SH-SY5Y (cell line): ENCODE measurements at regions not wholly inside any gene's neighbourhood (a gene's known extent, or its start where the extent isn't known, plus 50 kb on each side); places are given as distances from the start of the nearest gene placed in this dataset.

ENCODE experiments used
- GATA2 ChIP-seq: IDR thresholded peaks from 2 replicates; pipeline ENCODE4 v1.6.1; 2011; ENCODE audit warnings: mild to moderate bottlenecking, low read depth, low read length
- GATA3 ChIP-seq: IDR thresholded peaks from 2 replicates; pipeline ENCODE4 v1.6.1; 2011; ENCODE audit warnings: low read depth, mild to moderate bottlenecking, low read length, moderate library complexity

DNA sequence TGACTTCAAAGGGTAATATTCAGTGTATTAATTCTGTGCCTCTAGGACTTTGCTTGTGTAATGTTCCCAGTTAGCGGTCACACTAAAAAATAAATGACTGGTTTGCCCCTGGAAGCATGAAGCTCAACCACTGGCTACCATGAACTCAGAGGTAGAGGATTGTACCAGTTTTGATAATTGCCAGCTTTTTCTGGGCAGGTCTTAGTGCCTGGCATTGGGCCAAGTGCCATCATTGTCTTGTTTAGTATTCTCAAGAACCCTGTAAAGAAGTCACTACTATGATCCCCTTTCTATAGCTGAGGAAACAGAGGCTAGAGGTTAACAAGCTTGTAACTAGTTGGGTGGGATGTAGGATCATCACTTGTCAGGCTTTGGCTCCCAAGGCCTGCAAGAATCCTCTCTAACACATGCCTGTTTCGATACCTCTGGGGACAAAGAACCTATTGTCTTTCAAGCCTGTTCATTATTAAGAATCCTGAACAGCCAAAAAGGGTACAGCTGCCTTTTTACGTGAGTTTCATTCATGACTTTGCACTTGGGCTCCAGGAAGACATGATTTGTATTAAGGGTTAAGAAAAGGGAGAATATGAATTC, 121.9 kb upstream of the JUN start:
- TF ChIP-seq GATA3: no peak
- no peak for TF ChIP-seq GATA2

DNA sequence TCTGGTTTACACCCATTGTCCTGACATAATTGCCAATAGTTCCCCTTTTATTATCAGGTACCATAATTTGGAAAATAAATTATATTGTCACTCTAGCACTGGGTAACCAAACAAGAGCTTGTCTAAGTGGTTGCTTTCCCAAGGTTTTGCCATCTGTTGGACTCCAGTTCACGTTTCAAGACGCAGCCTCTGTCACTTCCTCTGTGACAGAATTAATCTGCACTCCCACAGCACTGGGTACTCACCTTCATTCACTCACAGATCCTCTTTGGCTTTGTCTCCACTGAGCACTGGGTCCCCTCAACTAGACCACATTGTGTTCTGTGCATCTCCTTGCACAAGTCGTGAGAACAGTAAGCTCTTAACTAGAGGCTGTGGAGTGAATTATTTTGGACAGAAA, 123.6 kb upstream of the JUN start:
- no peak for TF ChIP-seq GATA3
- TF ChIP-seq GATA2: no peak

DNA sequence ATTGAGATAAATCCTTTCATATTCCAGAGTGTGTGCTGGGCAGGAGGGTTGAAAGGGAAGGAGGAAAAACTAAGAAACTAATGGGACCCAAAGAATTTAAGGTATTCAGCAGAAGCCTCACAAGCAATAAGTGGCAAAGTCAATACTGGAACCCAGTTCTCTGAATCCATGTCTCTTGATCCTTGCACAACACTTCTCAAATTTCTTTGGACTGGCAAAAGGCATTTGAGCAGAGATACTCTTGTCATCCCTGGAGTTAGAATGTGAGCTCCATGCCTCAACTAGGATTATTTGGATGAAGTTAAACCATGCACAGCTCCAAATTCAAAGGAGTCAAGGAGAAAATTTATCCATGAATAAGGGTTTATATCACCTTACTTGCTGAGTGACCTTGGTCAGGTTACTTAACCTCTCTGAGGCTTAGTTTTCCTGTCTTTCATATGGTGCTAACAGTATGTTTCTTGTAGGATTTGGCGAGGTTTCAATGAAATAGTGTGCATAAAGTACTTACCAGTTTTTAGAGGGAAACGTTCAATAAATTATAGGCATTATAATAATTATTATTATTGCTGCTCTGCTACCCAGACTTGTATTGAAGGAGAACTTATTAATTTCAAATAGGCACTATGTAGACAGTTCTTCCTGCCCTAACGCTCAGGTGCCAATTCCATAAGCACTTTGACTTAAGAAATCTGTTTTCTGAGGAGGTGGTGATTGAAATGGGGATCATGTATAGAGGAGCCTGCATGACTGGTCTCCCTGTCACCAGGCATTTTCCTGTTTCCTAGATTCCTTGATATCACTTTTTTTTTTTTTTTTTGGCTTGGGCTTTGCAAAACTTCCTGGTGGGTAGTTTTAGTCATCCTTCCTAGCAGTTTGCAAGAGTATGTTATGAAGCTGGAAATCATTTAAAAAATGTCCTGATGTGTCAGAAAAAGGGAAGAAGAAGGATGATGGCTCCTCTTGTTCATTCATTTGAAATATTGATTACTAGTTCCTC, 125.0 kb upstream of the JUN start:
- no peak for TF ChIP-seq GATA2
- no peak for TF ChIP-seq GATA3

DNA sequence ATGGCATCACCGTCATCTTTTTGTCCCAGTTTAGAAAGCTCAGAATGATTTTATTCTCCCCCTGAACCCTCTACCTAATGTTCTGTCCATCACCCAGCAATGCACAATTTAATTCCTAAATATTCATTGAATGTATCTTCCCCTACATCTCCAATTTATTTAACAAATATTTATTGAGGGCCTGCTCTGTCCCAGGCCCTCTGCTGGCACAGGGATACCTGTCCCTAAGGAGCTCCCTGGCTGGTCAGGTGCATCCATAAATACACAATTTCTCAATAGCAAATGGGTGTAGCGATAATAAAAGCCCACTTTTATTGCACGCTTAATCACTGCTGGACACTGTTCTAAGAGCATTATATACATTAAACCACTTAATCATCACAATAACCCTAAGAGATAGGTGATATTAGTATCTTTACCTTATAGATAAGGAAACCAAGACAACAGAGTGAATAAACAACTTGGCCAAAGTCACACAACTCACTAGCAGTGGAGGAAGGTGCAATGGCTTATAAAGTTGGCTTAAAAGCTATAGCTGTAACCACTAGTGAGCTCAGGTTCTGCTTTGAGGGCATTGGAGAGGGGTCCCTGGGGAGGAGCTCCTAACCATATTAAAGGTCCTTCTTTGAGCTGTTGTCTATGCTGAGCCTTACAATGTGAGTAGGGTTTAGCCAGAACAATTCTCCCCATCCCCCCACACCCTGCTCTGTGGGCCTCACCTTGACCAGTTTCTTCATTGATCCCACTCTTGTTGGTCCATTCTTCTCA, 126.3 kb upstream of the JUN start:
- TF ChIP-seq GATA3 (no peak), GATA2 (no peak)

DNA sequence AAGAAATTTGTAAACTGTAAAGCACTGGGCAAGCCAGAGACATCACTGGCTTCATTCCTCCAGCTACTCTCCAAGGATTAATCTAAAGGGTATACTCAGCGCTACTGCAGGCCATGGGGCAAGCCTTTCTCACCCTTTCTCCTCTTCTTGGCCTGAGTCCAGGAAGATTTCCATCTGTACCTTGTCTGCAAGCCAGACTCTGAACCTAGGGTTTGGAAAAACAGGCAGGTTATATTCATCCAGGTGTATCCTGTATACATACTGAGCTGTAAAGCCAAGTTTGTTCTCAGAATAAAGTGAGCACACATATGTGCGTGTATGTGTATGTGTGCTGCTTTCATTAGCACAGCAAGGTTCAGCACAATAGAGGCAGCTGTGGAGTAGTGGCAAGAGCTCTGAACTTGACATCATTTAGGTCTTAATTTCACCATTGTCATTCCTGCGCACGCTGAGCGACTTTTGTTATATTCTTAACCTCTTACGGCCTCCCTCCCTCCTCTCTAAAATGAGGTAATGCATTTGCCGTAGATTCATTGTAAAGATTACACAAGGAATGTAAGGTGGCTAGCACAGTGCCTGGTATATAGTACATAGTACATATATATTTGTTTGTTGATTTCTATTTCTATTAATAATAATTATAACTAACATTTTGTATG, 128.1 kb upstream of the JUN start:
- no peak for TF ChIP-seq GATA3
- TF ChIP-seq GATA2: no peak

DNA sequence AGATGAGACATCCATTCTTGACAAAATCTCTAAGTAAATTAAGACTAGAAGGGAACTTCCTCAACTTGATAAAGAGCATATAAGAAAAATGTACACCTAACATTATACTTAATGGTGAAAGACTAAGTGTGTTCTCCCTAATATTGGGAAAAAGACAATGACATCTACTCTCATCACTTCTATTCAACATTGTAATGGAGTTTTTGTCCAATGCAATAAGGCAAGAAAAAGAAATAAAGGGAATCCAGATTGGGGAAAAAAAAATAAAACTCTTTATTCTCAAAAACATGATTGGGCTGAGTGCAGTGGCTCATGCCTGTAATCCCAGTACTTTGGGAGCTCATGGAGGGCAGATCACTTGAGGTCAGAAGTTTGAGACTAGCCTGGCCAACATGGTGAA, 131.1 kb upstream of the JUN start:
- TF ChIP-seq GATA2 (no peak), GATA3 (no peak)

DNA sequence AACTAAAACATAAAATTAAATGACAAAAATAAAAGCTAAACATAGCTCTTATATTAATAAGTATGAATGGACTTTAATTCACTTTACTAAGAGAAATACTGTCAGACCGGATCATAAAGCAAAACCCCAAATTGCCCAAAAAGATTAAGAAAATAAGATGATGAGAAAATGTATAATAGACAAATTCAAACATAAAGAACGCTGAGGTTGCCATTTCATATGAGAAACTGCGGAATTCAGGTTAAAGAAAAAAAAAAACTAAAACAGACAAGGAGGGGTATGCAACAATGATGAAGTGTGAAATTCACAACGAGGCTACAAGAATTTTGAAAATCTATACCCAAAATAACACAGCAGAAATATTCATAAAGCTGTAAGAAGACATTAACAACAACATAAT, 133.6 kb upstream of the JUN start:
- TF ChIP-seq GATA3 (no peak), GATA2 (no peak)

DNA sequence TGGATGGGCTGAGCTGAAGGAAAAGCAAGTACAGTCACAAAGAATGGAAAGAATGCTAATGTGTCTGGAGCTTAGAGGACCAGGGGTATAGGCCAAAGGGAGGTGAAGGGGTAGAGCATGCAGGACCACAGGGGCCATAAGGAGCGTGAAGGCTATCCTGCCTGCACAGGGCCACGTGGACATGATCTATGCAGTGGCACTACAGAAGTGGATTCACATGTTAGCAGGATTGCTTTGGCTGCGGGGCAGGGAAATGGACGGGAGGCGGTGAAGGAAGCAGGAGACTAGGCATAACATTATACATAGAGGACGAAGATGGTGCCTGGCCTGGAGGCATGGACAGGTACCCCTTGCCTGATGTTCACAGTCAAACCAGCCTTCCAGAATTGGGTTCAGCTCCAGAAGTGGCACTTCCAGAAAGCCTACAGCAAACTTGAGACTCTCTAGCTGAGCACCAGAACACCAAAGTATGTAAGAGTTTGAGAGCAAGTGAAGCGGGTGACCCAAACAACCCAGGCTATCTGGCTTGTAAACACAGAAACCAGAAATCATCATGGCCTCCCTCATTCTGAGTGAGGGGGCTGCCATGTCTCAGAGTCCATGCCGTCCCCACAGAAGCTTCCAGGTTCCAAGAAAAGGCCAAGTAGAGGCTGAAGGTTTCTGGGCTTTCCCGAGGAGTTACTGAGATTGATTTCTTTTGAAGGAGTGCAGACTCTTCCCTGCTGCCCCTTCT, 135.5 kb upstream of the JUN start:
- no peak for TF ChIP-seq GATA3
- TF ChIP-seq GATA2: no peak

DNA sequence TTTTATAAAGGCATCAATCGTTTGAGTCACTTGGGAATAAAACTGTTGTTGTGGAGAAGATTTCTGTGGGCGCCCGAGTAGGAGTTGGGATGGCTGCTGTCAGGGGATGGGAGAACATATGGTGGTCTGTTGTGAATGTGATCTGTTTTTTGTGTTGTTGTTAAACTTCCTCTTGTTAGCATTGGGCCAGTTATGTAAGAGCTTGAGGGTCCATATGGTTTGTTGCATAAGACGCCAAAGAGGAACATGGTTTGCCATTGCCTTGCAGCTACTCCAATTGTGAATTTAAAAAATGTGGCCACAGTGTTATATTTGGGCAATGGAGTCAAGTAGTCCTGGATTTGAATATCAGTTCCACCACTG, 136.1 kb upstream of the JUN start:
- TF ChIP-seq GATA3 (no peak), GATA2 (no peak)

DNA sequence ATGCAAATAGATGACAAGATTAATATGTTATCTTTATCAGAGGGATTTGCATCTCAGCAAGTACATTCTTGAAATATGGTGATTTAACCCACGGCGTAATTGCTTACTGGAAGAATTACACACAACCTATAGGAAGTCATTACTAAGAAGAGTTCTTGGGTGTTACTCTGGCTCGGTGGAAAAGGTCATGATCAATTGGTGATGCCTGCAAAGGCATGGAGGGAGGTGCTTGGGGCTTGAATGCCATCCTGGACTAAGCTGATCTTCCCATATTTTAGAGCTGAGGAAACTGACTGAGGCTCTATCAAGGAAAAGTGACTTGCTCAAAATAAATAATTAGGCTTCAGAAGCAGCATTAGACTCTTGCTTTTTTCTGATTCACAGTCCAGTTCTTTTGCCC, 137.5 kb upstream of the JUN start:
- TF ChIP-seq GATA3: no peak
- no peak for TF ChIP-seq GATA2

DNA sequence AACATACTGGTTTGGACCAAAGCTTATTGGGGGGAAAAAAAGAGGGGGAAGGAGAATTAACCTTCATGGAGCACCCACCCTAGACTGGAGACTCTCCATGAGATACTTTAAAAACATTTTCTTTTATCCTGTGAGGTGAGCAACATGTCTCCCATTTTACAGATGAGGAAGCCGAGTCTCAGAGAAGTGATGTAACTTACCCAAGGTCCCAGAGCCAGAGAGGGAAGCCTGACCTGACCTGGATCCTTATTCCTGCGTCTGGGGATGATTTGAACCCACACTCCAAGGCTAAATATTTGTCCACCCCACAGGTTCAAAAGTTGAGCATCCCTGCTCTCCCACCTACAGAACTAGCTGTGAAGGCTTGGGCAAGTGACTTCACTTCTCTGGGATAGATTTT, 137.9 kb upstream of the JUN start:
- no peak for TF ChIP-seq GATA3
- TF ChIP-seq GATA2: no peak

DNA sequence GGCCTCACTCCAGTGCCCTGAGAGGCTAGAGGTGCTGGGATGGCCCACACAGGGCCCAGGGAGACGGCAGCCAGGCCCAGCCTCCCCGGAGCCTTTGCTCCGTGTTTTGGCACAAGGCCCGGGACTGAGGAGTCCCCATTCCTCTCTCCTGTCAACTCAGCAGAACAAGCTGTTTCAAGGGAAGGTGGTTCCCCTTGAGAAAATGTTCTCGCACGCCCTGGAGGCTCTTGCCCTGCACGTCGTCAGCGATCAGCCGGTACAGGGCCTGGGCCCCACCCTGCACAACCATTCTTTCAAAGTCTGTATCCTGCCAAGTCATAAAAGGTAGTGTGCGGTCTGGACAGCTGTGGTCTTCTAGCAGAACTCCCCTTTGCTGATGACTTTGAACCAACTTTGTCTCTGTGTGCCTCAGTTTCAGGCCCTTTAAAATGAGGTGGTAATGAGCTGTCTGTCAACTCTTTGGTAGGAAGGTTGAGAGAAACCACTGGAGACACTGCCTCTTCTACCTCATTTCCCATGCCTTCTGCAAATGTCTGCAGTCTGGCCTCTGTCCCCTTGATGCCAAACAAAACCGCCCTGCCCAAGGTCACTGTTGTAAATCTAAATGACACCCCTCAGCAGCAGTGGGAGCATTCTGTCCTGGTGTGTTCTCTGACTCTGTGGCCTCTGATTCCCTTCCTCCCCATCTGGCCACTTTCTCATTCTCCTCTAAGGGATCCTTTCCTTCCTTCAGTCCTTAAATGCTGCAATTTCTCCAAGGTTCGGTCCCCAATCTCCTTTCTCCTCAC, 138.6 kb upstream of the JUN start:
- no peak for TF ChIP-seq GATA3
- TF ChIP-seq GATA2: no peak

DNA sequence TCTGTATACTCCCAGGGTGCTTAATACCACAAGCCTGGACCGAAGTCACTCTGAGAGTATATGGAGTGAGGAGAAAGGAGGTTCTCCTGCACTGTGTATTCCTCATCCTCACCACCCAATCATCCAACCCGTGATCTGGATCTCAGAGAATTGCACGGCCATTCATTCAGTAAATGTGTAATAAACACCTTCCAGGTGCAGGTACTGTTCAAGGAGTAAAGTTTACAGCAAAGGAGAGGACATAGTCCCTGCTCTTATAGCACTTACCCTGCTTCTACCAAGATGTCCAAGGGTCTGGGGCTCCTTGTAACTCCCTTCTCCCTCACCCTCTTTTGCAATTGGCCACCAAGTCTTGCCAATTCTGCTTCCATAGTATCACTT, 139.2 kb upstream of the JUN start:
- no peak for TF ChIP-seq GATA3
- no peak for TF ChIP-seq GATA2
